Body of pancreas (tissue), 4 donors: ENCODE measurements at regions not wholly inside any gene's neighbourhood (a gene's known extent, or its start where the extent isn't known, plus 50 kb on each side); places are given as distances from the start of the nearest gene placed in this dataset.

Source experiments
- ATAC-seq: fragments of 150-250 bp; one replicate; pipeline ENCODE4 v1.9.1; 2016
- DNase-seq, 4 donors: peaks; one replicate each; pipeline ENCODE4 v3.0.0-alpha.2; 2019
- H3K27ac ChIP-seq, 4 donors: fragments of 200-600 bp; sonication (generic); 1 replicate in 3 of 4; 2 replicates in 1 of 4; pipeline versions ENCODE4 v1.5.1 to v1.6.1; 2016 to 2019; ENCODE audit warnings: mild to moderate bottlenecking in 1 of 4, mixed read lengths in 1 of 4, moderate library complexity in 1 of 4
- H3K27me3 ChIP-seq, 2 donors: fragments of 200-600 bp; sonication (generic); one replicate each; pipeline ENCODE4 v1.6.0; 2016; ENCODE audit warnings: mild to moderate bottlenecking in 1 of 2
- H3K36me3 ChIP-seq, 2 donors: fragments of 200-600 bp; sonication (generic); replicated peaks in 1 of 2; 2 replicates each; pipeline ENCODE4 v1.5.1; 2016; ENCODE audit warnings: low read depth in 2 of 2; ENCODE audit not compliant: insufficient read depth in 1 of 2
- H3K4me1 ChIP-seq: fragments of 200-600 bp; sonication (generic); one replicate; pipeline ENCODE4 v1.6.0; 2016
- H3K4me3 ChIP-seq, 2 donors: fragments of 200-600 bp; sonication (generic); 1 replicate in 1 of 2; 2 replicates in 1 of 2; pipeline ENCODE4 v1.5.1; 2016 to 2019
- H3K9me3 ChIP-seq, 3 donors: fragments of 200-600 bp; sonication (generic); 1 replicate in 2 of 3; 2 replicates in 1 of 3; pipeline ENCODE4 v1.5.1; 2016
- CTCF ChIP-seq, 7 experiments: fragments of 450-650 bp in 4 of 7; fragments of 200-600 bp in 3 of 7; sonication (generic) in 3 of 7; IDR thresholded peaks; one replicate each; pipeline ENCODE4 v1.5.1; 2016 to 2019; ENCODE audit warnings: antibody characterized with exemption in 7 of 7
- POLR2A ChIP-seq, 3 donors: fragments of 450-650 bp; IDR thresholded peaks; one replicate each; pipeline ENCODE4 v1.6.1; 2016; ENCODE audit warnings: antibody characterized with exemption in 3 of 3, mild to moderate bottlenecking in 2 of 3
- WGBS, 2 donors: methylation state at CpG; one replicate each; pipeline ENCODE4 v1.1.5; 2017; 5-methylcytosine and 5-hydroxymethylcytosine counted together
- intact Hi-C: fragments of 100-400 bp; cut with DNase I; formaldehyde crosslinking; loops from one replicate; pipeline ENCODE4 v1.15.1; 2023

GRCh38 chr17:37801171-37801570, 56.3 kb upstream of the HNF1B start:
- H3K4me3 ChIP-seq, result no peak overlapping the region
- WGBS, 2 donors, result 50 to 55% methylated on average over 5 of the region's 5 CpGs

GRCh38 chr17:37797206-37797605, 52.3 kb upstream of the HNF1B start:
- intact Hi-C loops, result no loop called here
- Histone ChIP-seq H3K27ac (no peak overlapping the region), H3K36me3 (no peaks in the 10 kb centered on the region), H3K27me3 (no peaks in the 10 kb centered on the region), H3K4me3 (no peak overlapping the region), H3K4me1 (no peaks in the 10 kb centered on the region), H3K9me3 (no peaks in the 10 kb centered on the region)
- no peak for DNase-seq
- TF ChIP-seq POLR2A (IDR thresholded peaks at IDR 0.05) (no peak), CTCF (IDR thresholded peaks at IDR 0.05) (no peak)
- ATAC-seq, result no peak

More at GRCh38 chr17:37801171-37801570, 56.3 kb upstream of the HNF1B start:
- no peaks in the 10 kb centered on the region for H3K9me3 ChIP-seq
- DNase-seq (no peak), ATAC-seq (no peak)
- intact Hi-C loops, result loop anchor here (5.0 kb wide), 1 partner anchor 646 kb away; no protein-coding TSS in a partner anchor
- no peaks in the 10 kb centered on the region for H3K4me1 ChIP-seq
- no peaks in the 10 kb centered on the region for H3K36me3 ChIP-seq
- no peak overlapping the region for H3K27ac ChIP-seq
- TF ChIP-seq POLR2A (IDR thresholded peaks at IDR 0.05), result no peak
- no peak for TF ChIP-seq CTCF (IDR thresholded peaks at IDR 0.05)
- no peaks in the 10 kb centered on the region for H3K27me3 ChIP-seq

- ATAC-seq, result no peak
- Histone ChIP-seq H3K4me3 (no peak overlapping the region), H3K4me1 (no peaks in the 10 kb centered on the region), H3K36me3 (no peaks in the 10 kb centered on the region), H3K27ac (no peak overlapping the region), H3K9me3 (no peaks in the 10 kb centered on the region), H3K27me3 (no peaks in the 10 kb centered on the region)
- no peak for TF ChIP-seq POLR2A (IDR thresholded peaks at IDR 0.05)
- TF ChIP-seq CTCF (IDR thresholded peaks at IDR 0.05), result no peak
- WGBS, 2 donors, result 82 to 84% methylated on average over 7 to 8 of the region's 8 CpGs
- DNase-seq, result no peak
- intact Hi-C loops, result no loop called here
Observed at GRCh38 chr17:37796076-37796475, 51.2 kb upstream of the HNF1B start.
